ENCODE measurements at regions not wholly inside any gene's neighbourhood (a gene's known extent, or its start where the extent isn't known, plus 50 kb on each side); places are given as distances from the start of the nearest gene placed in this dataset.
"Not testable (repeated sequence)": the region's sequence is repeated elsewhere in the genome, so short reads cannot be mapped to it uniquely, and the experiment has no call there.

DNA sequence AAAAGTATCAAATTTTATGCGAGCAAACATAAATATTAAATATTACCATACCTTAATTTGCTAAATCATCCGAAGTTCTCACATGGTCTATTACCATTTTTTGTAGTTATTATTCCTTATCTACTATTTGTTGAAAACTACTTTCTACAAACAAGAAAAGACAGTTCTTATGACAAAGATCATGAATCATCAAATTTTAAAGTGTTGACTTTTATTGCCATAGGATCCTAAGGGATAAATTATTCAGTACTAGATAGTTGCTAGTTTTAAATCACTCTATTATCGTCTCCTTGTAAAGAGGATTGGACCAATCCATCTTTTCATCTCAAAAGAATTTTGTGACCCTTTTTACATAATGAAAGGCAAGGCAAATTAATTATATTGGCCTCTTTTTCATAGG is 523.6 kb upstream of the TMEFF2 start:
- no peaks in the 10 kb centered on the region for H3K36me3 ChIP-seq (ENCODE audit: control insufficient read depth, insufficient read depth, low read length)
- H3K27me3 ChIP-seq (ENCODE audit: control insufficient read depth, insufficient read depth, low read length), result no peaks in the 10 kb centered on the region
- no peak overlapping the region for H3K4me3 ChIP-seq (ENCODE audit: low read length)
- no CpG with 5 or more reads among the region's 3 CpGs for WGBS (ENCODE audit: insufficient coverage, insufficient read length)
- no peaks in the 10 kb centered on the region for H3K9me3 ChIP-seq (ENCODE audit: control insufficient read depth, insufficient read depth, low read length)
- H3K4me1 ChIP-seq (ENCODE audit: control insufficient read depth, insufficient read depth, low read length), result no peaks in the 10 kb centered on the region
- no peak for DNase-seq (ENCODE audit: low read depth, low spot score)
- H3K27ac ChIP-seq (ENCODE audit: low read length), result no peak overlapping the region

- no peak for DNase-seq (ENCODE audit: low read depth, low spot score)
- WGBS (ENCODE audit: insufficient coverage, insufficient read length), result no CpG with 5 or more reads among the region's 2 CpGs
Observed at GRCh38 chr2:192700934-192701333, 506.2 kb upstream of the TMEFF2 start.

DNA sequence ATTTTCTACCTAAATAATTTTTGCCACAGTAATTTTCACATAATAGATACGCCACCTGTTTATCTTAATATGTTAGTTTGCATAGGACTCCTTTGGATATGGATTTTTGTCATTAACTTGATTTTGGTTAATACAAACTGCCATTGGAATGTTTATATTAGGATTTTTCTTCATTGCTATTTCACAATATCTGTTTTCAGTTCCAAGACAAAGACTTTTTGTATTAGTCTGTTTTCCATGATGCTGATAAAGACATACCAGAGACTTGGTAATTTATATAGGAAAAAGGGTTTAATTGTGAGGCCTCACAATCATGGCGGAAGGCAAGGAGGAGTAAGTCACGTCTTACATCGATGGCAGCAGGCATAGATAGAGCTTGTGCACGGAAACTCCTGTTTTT is 503.1 kb upstream of the TMEFF2 start:
- H3K4me3 ChIP-seq (ENCODE audit: low read length), result no peak overlapping the region
- WGBS (ENCODE audit: insufficient coverage, insufficient read length), result no CpG with 5 or more reads among the region's 5 CpGs
- H3K9me3 ChIP-seq (ENCODE audit: control insufficient read depth, insufficient read depth, low read length), result no peaks in the 10 kb centered on the region
- no peak overlapping the region for H3K27ac ChIP-seq (ENCODE audit: low read length)
- H3K27me3 ChIP-seq (ENCODE audit: control insufficient read depth, insufficient read depth, low read length), result no peaks in the 10 kb centered on the region
- DNase-seq (ENCODE audit: low read depth, low spot score), result no peak
- no peaks in the 10 kb centered on the region for H3K4me1 ChIP-seq (ENCODE audit: control insufficient read depth, insufficient read depth, low read length)
- H3K36me3 ChIP-seq (ENCODE audit: control insufficient read depth, insufficient read depth, low read length), result no peaks in the 10 kb centered on the region

More at GRCh38 chr2:192700934-192701333, 506.2 kb upstream of the TMEFF2 start:
- H3K9me3 ChIP-seq (ENCODE audit: control insufficient read depth, insufficient read depth, low read length), result no peaks in the 10 kb centered on the region
- H3K4me1 ChIP-seq (ENCODE audit: control insufficient read depth, insufficient read depth, low read length), result no peaks in the 10 kb centered on the region
- H3K36me3 ChIP-seq (ENCODE audit: control insufficient read depth, insufficient read depth, low read length), result no peaks in the 10 kb centered on the region
- H3K27me3 ChIP-seq (ENCODE audit: control insufficient read depth, insufficient read depth, low read length), result no peaks in the 10 kb centered on the region
- no peak overlapping the region for H3K4me3 ChIP-seq (ENCODE audit: low read length)
- no peak overlapping the region for H3K27ac ChIP-seq (ENCODE audit: low read length)

DNA sequence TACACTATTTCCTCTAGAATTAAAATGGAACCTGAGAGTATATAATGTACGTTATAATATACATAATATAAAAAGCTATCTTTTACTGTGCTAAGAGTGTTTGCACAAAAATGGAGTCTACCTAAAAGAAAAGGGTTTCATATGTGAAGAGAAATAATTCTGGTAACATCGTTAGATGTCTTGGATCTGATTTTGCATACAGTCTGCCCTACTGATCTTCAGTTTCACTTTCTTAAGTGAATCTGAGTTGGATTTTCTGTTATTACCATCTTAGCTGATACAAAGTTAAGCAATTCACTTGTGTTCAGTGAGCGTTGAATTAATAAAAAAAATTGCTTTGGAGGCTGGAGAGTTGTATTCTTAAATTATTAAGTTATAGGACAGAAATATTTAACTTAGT is 502.1 kb upstream of the TMEFF2 start:
- Histone ChIP-seq H3K27me3 (ENCODE audit: control insufficient read depth, insufficient read depth, low read length) (no peaks in the 10 kb centered on the region), H3K4me1 (ENCODE audit: control insufficient read depth, insufficient read depth, low read length) (no peaks in the 10 kb centered on the region), H3K9me3 (ENCODE audit: control insufficient read depth, insufficient read depth, low read length) (no peaks in the 10 kb centered on the region), H3K4me3 (ENCODE audit: low read length) (no peak overlapping the region), H3K27ac (ENCODE audit: low read length) (no peak overlapping the region), H3K36me3 (ENCODE audit: control insufficient read depth, insufficient read depth, low read length) (no peaks in the 10 kb centered on the region)
- no peak for DNase-seq (ENCODE audit: low read depth, low spot score)
- WGBS (ENCODE audit: insufficient coverage, insufficient read length), result no CpG with 5 or more reads among the region's 3 CpGs

DNA sequence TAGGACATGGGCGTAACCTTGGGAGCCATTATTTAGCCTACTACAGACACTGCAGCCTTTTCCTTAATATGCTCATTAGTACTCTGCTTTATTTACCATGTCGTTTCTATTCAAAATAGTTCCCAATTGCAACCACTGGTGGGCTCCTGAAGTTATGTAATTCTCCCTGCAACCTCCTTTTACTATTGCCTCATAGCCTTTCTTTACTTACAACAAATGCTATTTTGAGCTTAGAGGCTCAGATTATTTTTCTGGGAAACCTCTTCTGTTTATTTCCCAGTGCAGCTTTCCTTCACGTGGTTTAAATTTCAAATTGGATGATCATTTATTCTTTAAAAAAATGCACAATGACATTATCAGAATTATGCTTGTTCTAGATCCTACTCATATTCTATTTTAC is 492.3 kb upstream of the TMEFF2 start:
- no CpG with 5 or more reads among the region's 3 CpGs for WGBS (ENCODE audit: insufficient coverage, insufficient read length)
- no peaks in the 10 kb centered on the region for H3K36me3 ChIP-seq (ENCODE audit: control insufficient read depth, insufficient read depth, low read length)
- DNase-seq (ENCODE audit: low read depth, low spot score), result no peak

GRCh38 chr2:192682511-192682910 is 487.8 kb upstream of the TMEFF2 start:
- H3K27me3 ChIP-seq (ENCODE audit: control insufficient read depth, insufficient read depth, low read length); DNase-seq (ENCODE audit: low read depth, low spot score); H3K27ac ChIP-seq (ENCODE audit: low read length); H3K4me3 ChIP-seq (ENCODE audit: low read length); H3K36me3 ChIP-seq (ENCODE audit: control insufficient read depth, insufficient read depth, low read length); H3K9me3 ChIP-seq (ENCODE audit: control insufficient read depth, insufficient read depth, low read length); H3K4me1 ChIP-seq (ENCODE audit: control insufficient read depth, insufficient read depth, low read length): not testable (repeated sequence)
- WGBS (ENCODE audit: insufficient coverage, insufficient read length), result no CpG with 5 or more reads among the region's 27 CpGs

More for the DNA sequence above, 492.3 kb upstream of the TMEFF2 start:
- H3K27ac ChIP-seq (ENCODE audit: low read length), result no peak overlapping the region
- H3K9me3 ChIP-seq (ENCODE audit: control insufficient read depth, insufficient read depth, low read length), result no peaks in the 10 kb centered on the region
- H3K4me3 ChIP-seq (ENCODE audit: low read length), result no peak overlapping the region
- H3K4me1 ChIP-seq (ENCODE audit: control insufficient read depth, insufficient read depth, low read length), result no peaks in the 10 kb centered on the region
- no peaks in the 10 kb centered on the region for H3K27me3 ChIP-seq (ENCODE audit: control insufficient read depth, insufficient read depth, low read length)

- DNase-seq (ENCODE audit: low read depth, low spot score), result no peak
- no peaks in the 10 kb centered on the region for H3K9me3 ChIP-seq (ENCODE audit: control insufficient read depth, insufficient read depth, low read length)
- no CpG with 5 or more reads among the region's 5 CpGs for WGBS (ENCODE audit: insufficient coverage, insufficient read length)
Observed at GRCh38 chr2:192675681-192676080, 480.9 kb upstream of the TMEFF2 start.

GRCh38 chr2:192669505-192670091 is 474.9 kb upstream of the TMEFF2 start:
- H3K27me3 ChIP-seq (ENCODE audit: control insufficient read depth, insufficient read depth, low read length), result no peaks in the 10 kb centered on the region
- DNase-seq (ENCODE audit: low read depth, low spot score), result no peak
- no peak overlapping the region for H3K27ac ChIP-seq (ENCODE audit: low read length)
- WGBS (ENCODE audit: insufficient coverage, insufficient read length), result no CpG with 5 or more reads among the region's 8 CpGs
- no peaks in the 10 kb centered on the region for H3K36me3 ChIP-seq (ENCODE audit: control insufficient read depth, insufficient read depth, low read length)
- H3K9me3 ChIP-seq (ENCODE audit: control insufficient read depth, insufficient read depth, low read length), result no peaks in the 10 kb centered on the region
- H3K4me3 ChIP-seq (ENCODE audit: low read length), result no peak overlapping the region
- H3K4me1 ChIP-seq (ENCODE audit: control insufficient read depth, insufficient read depth, low read length), result no peaks in the 10 kb centered on the region

More at GRCh38 chr2:192675681-192676080, 480.9 kb upstream of the TMEFF2 start:
- H3K27ac ChIP-seq (ENCODE audit: low read length), result no peak overlapping the region
- H3K27me3 ChIP-seq (ENCODE audit: control insufficient read depth, insufficient read depth, low read length), result no peaks in the 10 kb centered on the region
- H3K36me3 ChIP-seq (ENCODE audit: control insufficient read depth, insufficient read depth, low read length), result no peaks in the 10 kb centered on the region
- H3K4me3 ChIP-seq (ENCODE audit: low read length), result no peak overlapping the region
- H3K4me1 ChIP-seq (ENCODE audit: control insufficient read depth, insufficient read depth, low read length), result no peaks in the 10 kb centered on the region

DNA sequence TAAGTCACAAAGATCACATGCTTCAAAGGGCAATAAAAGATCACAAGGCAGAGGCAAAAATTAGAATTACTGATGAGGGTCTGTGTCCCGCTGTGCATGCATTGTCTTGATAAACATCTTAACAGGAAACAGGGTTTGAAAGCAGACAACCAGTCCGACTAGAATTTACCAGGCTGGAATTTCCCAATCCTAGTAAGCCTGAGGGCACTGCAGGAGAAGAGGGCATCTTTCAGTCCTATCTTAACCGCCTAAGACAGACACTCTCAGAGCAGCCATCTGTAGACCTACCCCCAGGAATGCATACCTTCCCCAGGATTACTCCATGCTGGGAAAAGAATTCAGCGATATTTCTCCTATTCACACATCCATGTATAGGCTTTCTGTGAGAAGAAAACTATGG is 465.8 kb upstream of the TMEFF2 start:
- H3K9me3 ChIP-seq (ENCODE audit: control insufficient read depth, insufficient read depth, low read length); H3K27me3 ChIP-seq (ENCODE audit: control insufficient read depth, insufficient read depth, low read length); H3K36me3 ChIP-seq (ENCODE audit: control insufficient read depth, insufficient read depth, low read length); H3K27ac ChIP-seq (ENCODE audit: low read length); H3K4me1 ChIP-seq (ENCODE audit: control insufficient read depth, insufficient read depth, low read length); H3K4me3 ChIP-seq (ENCODE audit: low read length): not testable (repeated sequence)
- no CpG with 5 or more reads among the region's 4 CpGs for WGBS (ENCODE audit: insufficient coverage, insufficient read length)
- peak; percentile 20 for DNase-seq (ENCODE audit: low read depth, low spot score)

DNA sequence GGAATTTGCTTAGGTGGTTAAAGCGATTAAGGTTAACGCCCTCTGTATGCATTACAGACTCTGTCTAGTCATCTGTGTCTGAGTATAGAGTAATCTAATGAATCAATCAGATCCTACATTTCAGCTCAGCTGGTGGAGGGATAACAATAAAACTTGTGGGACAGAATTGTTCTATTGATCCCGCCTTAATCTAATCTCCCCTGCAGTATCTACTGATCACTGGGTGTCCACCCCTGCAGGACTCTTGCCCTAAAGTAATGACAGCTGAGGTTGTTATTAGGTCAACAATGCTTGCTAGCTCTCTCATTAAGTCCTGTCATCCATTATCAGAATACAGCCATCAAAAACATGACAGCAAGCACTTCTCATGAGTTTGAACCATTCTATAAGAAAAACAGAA is 462.6 kb upstream of the TMEFF2 start:
- DNase-seq (ENCODE audit: low read depth, low spot score), result no peak
- Histone ChIP-seq H3K4me3 (ENCODE audit: low read length) (no peak overlapping the region), H3K27me3 (ENCODE audit: control insufficient read depth, insufficient read depth, low read length) (no peaks in the 10 kb centered on the region), H3K36me3 (ENCODE audit: control insufficient read depth, insufficient read depth, low read length) (no peaks in the 10 kb centered on the region), H3K9me3 (ENCODE audit: control insufficient read depth, insufficient read depth, low read length) (no peaks in the 10 kb centered on the region), H3K4me1 (ENCODE audit: control insufficient read depth, insufficient read depth, low read length) (no peaks in the 10 kb centered on the region), H3K27ac (ENCODE audit: low read length) (no peak overlapping the region)
- no CpG with 5 or more reads among the region's 3 CpGs for WGBS (ENCODE audit: insufficient coverage, insufficient read length)

DNA sequence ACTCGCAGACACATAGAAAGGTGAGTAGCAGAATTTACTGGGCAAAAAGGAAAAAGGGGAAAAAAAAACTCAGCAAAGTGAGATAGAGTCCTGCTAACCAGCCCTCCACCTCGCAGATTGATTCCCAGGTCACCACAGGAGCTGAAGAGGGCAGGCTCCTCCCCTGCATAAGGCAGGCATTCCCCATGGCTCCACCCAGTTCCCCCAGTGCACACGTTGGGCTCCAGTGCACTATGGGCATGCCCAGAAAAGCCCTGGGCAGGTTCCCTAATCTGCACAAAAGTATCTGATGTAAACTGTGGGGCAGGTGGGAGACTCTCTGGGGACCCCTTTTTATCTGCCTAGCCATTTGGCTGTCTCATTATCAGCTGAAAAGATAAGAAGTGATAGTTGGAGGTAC is 461.2 kb upstream of the TMEFF2 start:
- H3K4me1 ChIP-seq (ENCODE audit: control insufficient read depth, insufficient read depth, low read length), result no peaks in the 10 kb centered on the region
- DNase-seq (ENCODE audit: low read depth, low spot score), result no peak
- H3K27ac ChIP-seq (ENCODE audit: low read length), result no peak overlapping the region
- no peaks in the 10 kb centered on the region for H3K36me3 ChIP-seq (ENCODE audit: control insufficient read depth, insufficient read depth, low read length)
- H3K4me3 ChIP-seq (ENCODE audit: low read length), result no peak overlapping the region
- H3K9me3 ChIP-seq (ENCODE audit: control insufficient read depth, insufficient read depth, low read length), result no peaks in the 10 kb centered on the region
- no peaks in the 10 kb centered on the region for H3K27me3 ChIP-seq (ENCODE audit: control insufficient read depth, insufficient read depth, low read length)
- no CpG with 5 or more reads among the region's 3 CpGs for WGBS (ENCODE audit: insufficient coverage, insufficient read length)

Measured in iPS DF 6.9 (cell line).